GM19395 (cell line): ENCODE measurements at regions not wholly inside any gene's neighbourhood (a gene's known extent, or its start where the extent isn't known, plus 50 kb on each side); places are given as distances from the start of the nearest gene placed in this dataset.

Experiments
- ATAC-seq: cut with Tn5 transposase; IDR thresholded peaks from one replicate; pipeline ENCODE4 v1.9.1; 2021; ENCODE audit warnings: mild to moderate bottlenecking, moderate library complexity; ENCODE audit not compliant: unreplicated experiment

GRCh38 chr4:136457577-136457976 is 1074.7 kb downstream of the PCDH18 start:
- ATAC-seq = no peak

- no peak for ATAC-seq
Measured at GRCh38 chr4:136457004-136457403, 1075.3 kb downstream of the PCDH18 start.

GRCh38 chr4:136443006-136443405 is 1089.3 kb downstream of the PCDH18 start:
- no peak for ATAC-seq

GRCh38 chr4:136442447-136442846 is 1089.8 kb downstream of the PCDH18 start:
- ATAC-seq = no peak

- no peak for ATAC-seq
Measured at GRCh38 chr4:136441629-136442282, 1090.5 kb downstream of the PCDH18 start.

- no peak for ATAC-seq
Measured at GRCh38 chr4:136438645-136439044, 1093.6 kb downstream of the PCDH18 start.

- ATAC-seq = no peak
Measured at GRCh38 chr4:136424052-136424451, 1108.2 kb downstream of the PCDH18 start.

- no peak for ATAC-seq
Measured at GRCh38 chr4:136414981-136415380, 1117.3 kb downstream of the PCDH18 start.

- ATAC-seq = no peak
Measured at GRCh38 chr4:136412708-136413107, 1119.6 kb downstream of the PCDH18 start.

- no peak for ATAC-seq
Measured at GRCh38 chr4:136400829-136401228, 1131.5 kb downstream of the PCDH18 start.

GRCh38 chr4:136395212-136395722 is 1137.0 kb downstream of the PCDH18 start:
- ATAC-seq = no peak

- ATAC-seq = no peak
Measured at GRCh38 chr4:136392576-136392975, 1139.7 kb downstream of the PCDH18 start.

- no peak for ATAC-seq
Measured at GRCh38 chr4:136390824-136391223, 1141.5 kb downstream of the PCDH18 start.

GRCh38 chr4:136383082-136383481 is 1149.2 kb downstream of the PCDH18 start:
- ATAC-seq = no peak

- ATAC-seq = no peak
Measured at GRCh38 chr4:136371231-136371630, 1161.1 kb downstream of the PCDH18 start.

- ATAC-seq = no peak
Measured at GRCh38 chr4:136369073-136369472, 1163.2 kb downstream of the PCDH18 start.

- ATAC-seq = no peak
Measured at GRCh38 chr4:136357556-136357955, 1174.7 kb downstream of the PCDH18 start.

GRCh38 chr4:136355970-136356369 is 1176.3 kb downstream of the PCDH18 start:
- no peak for ATAC-seq

- no peak for ATAC-seq
Measured at GRCh38 chr4:136343340-136343739, 1189.0 kb downstream of the PCDH18 start.

- no peak for ATAC-seq
Measured at GRCh38 chr4:136342666-136343065, 1189.6 kb downstream of the PCDH18 start.

- no peak for ATAC-seq
Measured at GRCh38 chr4:136337216-136337615, 1195.1 kb downstream of the PCDH18 start.

- no peak for ATAC-seq
Measured at GRCh38 chr4:136336479-136336878, 1195.8 kb downstream of the PCDH18 start.
